DND-41 (cell line): ENCODE measurements at regions not wholly inside any gene's neighbourhood (a gene's known extent, or its start where the extent isn't known, plus 50 kb on each side); places are given as distances from the start of the nearest gene placed in this dataset.

Experiments
- CTCF ChIP-seq: IDR thresholded peaks from 2 replicates; pipeline ENCODE4 v1.5.1; 2012; ENCODE audit warnings: borderline replicate concordance, low read length, moderate library complexity, mild to moderate bottlenecking; ENCODE audit not compliant: poor library complexity, severe bottlenecking; ENCODE audit errors: extremely low read depth
- EZH2 ChIP-seq: IDR thresholded peaks from 3 replicates; pipeline ENCODE4 v1.6.1; 2012; ENCODE audit warnings: borderline replicate concordance, low read depth, mild to moderate bottlenecking, moderate library complexity, low read length, inconsistent platforms; ENCODE audit not compliant: severe bottlenecking

DNA sequence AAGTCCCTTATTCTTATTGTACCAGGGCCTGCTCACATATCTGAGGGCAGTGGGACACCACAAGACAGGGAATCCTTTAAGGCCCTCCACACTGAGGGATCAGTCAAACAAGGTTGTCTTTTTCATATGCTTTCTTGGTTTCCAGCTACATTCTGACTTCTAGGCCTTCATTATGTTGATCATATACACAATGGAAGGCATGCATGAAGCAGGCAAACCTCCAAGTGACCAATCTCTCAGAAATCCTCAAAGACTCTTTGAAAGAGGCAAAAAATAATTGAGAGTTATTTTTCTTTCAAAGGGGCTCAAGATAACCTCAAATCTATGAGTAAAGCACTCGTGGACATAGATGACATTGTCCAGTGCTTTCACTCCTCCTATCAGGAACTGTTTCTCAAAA, 1195.9 kb upstream of the ACO1 start:
- TF ChIP-seq CTCF, result no peak
- no peak for TF ChIP-seq EZH2
